Stimulated activated CD4-positive, alpha-beta T cell treated with anti-CD3 and anti-CD28 coated beads, Interleukin-15, amount 100 ng/mL, for 1 hour (primary cell): ENCODE measurements at regions not wholly inside any gene's neighbourhood (a gene's known extent, or its start where the extent isn't known, plus 50 kb on each side); places are given as distances from the start of the nearest gene placed in this dataset.

Experiments
- DNase-seq, 2 donors: peaks; one replicate each; pipeline ENCODE4 v3.0.0-alpha.2; 2020; ENCODE audit warnings: low read depth in 1 of 2, low spot score in 1 of 2

DNA sequence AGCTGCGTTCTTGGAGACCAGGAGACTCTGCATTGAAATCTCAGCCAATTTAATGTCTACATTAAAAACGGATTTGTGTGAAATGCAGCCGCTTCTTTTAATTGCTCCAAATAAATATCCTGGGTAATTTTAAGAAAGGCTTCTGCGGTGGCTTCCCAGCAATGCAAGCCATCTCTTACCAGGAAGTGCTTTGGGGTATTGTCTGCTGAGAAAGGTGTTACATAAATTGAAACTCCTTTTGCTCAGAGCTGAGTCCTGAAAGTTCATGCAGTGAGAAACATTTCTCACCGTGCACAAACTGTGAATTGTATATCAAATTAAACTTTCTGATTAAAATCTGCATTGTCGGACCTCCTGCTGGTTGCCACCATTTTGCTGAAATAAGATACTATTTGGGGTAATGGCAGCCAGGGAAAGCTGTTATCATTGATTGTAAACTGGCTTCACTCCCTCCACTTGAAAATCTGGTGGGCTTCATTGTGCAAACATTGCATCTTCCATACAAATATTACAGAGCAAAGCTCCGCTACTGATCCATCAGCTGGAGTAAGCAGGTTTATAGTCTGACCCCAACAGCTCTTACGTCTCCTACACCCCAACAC is 59.5 kb downstream of the ZIC5 start:
- no peak for DNase-seq

DNA sequence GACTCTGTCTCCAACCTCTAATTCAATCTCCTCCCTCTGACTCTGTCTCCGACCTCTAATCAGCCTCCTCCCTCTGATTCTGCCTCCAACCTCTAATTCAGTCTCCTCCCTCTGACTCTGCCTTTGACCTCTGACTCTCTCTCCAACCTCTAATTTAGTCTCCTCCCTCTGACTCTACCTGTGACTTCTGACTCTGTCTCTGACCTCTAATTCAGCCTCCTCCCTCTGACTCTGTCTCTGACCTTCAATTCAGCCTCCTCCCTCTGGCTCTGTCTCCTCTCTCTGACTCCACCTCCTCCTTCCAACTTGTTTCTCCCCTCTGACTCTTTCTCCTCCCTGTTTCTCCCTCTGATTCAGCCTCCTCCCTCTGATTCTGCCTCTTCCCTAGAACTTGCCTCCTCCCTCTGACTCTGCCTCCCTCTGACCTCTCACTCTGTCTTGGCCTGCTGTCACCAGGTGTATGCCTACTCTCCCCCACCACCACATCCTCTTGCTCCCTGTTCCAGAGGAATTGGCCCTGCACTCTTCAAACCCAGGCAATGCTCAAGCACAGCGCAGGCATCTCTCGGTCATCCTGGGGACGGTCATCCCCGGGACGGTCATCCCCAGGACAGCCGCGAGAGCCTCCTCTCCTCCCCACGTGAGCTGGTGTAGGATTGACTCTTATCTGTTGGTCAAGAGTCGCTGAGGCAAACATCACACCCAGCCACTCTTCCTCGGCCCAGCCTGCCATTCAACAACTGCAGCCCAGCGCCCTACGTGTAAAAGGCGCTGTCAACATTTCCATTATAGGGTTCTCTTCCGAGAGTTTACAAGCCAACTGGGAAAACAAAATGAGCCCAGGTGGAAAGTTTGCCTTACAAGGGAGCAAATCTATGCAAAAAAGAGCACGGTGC is 60.2 kb downstream of the ZIC5 start:
- DNase-seq, result no peak

DNA sequence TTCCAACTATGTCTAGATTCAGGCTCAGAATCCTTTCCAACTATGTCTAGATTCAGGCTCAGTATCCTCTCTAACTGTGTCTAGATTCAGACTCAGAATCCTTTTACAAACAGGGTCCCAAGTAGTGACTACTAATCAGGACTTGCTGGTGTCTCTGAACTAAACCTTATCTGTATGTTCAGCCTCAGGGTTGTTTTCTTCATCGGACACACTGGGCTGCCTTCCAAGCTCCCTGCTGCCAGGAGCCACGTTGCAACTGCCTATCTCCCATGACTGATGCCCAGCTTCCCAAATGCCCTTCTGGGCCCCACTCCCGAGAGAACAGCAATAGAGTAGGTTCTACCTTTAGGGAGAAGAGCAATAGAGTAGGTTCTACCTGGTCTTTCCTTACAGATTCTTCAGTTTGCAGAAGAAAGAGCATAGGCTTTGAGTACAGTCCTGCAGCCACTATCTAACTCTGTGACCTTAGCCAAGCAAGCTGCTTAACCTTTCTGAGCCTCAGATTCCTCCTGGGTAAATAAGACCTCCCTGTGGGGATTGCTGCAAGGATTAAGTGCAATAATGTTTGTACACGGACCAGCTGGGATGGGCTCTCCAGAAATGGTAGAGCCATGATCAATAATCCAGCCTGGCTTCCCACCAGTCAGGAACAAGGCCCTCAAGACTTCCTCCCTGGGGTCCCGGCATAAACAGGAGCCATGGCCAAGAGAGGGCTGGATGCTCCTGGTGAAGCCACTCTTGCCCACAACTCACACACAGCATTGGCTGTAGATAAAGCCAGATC is 61.5 kb downstream of the ZIC5 start:
- no peak for DNase-seq

DNA sequence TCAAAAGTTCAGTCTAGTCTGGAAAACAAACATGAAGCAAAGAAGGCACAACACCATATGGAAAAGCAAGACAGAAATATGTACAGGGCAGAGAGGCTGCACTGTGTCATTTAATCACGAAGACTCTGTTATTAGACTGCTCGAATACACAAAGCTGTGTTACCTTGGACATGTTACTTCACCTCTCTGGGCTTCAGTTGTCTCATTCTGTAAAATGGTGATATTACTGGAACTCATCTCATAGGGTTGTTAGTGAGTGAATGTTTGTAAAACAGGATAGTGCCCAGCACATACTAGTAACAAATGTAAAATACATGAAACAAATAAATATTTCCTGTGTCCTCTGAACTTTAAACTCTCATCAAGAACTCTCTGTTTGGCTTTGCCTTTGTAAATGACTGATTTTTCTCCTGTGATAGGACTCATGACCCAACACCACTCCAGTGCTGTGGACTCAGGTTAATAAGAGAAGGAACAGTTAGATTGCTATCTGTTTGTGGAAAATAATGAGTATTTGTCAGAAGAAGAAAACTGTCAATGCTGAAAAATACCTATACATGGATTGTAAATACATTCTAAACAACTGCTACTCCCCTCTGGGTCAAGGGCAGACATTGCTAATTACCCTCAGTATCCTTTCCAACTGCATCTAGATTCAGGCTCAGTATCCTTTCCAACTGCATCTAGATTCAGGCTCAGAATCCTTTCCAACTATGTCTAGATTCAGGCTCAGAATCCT is 62.3 kb downstream of the ZIC5 start:
- no peak for DNase-seq

DNA sequence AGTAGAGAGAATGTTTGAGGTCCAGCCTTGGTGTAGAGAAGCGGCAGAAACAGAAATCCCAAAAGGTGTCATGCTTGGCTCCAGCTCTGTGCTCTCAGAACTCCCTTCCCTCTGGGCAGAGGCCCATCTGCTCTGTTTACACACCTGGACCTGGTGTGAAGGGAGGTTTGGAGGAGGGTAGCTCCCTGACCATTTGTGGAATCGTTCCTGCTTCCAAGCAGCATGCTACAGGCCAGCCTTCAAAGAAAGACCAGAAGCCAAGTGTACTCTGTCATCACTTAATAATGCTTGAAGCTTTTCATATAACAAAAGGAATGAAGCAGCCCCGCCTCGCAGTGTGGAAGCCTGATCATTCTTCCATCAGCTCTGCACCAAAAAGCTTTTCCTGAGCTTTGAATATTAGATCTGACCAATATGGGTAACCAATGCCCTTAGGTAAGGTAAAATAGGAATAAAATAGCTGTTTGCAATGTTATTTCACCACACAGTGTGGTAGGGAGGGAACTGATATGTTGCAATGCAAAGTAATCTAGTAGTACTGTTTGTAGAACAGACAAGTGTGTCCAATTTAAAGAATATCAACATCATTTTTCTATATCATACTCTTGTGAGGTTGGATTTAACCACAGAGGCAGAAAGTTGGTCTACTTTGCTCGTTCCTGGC is 63.3 kb downstream of the ZIC5 start:
- no peak for DNase-seq

DNA sequence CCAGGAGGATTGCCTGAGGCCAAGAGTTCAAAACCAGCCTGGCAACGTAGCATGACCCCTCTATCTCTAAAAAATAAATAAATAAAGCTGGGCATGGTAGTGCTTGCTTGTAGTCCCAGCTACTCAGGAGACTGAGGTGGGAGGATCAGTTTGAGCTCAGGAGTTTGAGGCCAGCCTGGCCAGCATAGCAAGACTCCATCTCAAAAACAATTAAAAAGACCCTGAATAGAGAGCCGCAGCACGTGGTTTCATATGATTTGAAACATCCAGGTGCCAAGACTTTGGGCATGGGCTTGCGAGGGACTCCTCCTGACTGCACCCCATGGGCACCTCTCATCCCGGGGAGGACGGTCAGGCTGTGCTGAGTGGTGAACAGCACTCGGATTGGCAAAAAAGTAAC is 63.9 kb downstream of the ZIC5 start:
- DNase-seq, result no peak

DNA sequence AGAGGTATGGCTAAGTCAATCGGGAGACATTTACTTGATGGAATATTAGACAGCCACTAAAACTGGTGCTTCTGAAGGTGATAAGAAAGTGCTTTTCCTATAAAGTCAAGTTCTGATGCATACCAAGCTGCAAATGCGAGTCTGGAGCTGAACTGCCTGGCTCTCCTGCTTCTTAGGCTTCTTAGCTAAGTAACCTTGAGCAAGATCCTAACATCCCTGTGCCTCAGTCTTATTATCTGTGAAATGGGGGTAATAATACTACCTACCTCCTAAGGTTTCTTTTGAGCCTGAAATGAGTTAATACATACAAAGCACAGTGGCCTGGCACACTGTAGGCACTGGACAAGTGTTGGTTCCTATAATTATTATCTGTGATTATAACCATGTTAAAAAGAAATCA is 64.5 kb downstream of the ZIC5 start:
- DNase-seq, result no peak

DNA sequence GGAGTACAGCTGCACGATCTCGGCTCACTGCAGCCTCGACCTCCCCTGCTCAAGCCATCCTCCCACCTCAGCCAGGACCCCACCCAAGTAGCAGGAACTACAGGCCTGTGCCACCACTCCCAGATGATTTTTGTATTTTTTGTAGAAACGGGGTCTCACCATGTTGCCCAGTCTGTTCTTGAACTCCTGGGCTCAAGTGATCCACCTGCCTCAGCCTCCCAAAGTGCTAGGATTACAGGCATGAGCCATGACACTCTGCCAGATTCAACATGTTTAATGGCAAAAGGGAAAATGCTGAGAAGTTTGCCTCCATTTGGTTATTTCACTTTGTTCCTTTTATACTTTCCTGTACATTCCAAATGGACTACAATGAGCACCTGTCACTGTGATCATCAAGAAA is 65.8 kb downstream of the ZIC5 start:
- no peak for DNase-seq

DNA sequence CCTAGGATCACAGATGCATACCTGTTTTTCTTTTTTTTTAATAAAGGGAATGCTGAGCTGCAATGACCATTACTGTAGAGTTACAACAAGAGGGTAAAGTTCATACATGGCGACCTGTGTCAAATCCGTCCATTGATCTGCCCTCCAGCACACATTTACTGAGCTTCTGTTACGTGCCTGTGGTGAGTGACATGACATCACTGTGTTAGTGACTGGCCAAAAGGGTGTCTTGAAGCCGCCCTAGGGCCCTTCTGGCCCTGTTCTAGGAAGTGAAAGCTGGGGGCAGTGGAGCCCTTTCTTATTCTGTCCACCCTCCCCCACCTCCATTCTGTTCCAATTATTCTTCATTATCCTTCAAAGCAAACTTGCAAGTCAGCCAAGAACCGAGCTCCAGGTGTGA is 66.3 kb downstream of the ZIC5 start:
- no peak for DNase-seq

DNA sequence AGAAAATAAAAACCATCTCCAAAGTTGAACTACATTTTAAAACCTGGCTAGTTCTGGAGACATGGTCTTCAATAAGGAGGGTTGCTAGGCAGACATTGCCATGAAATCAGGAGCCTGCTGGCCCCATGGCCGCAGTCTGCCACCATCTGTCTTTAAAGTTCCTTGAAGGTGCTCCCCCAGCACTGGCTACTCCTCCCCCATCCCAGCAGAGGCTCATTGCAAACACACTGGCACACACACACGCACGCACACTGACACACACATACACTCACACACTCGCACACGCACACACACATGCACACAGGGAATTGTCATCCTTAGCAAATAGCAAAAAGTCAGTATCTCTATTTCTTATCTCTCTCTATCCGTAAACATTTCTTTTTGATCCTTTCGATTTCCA is 68.4 kb downstream of the ZIC5 start:
- no peak for DNase-seq

DNA sequence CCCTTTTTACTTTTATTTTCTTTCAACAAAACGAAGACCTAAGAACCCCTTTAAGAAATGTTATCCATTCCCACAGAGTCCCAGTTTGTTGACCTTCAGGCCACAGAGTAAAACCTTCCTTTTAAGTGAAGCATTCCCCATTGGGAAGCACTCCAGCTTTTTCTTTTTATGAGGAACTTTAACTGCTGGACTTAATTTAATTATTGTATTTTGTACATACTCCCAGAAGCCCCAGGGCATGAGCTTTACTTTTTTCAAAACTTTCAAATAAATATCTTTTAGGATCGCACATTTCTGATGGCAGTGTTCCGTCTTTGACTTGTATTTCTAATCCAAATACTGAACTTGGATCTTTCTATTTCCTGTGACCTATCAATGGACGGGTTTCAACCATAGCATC is 68.9 kb downstream of the ZIC5 start:
- no peak for DNase-seq

DNA sequence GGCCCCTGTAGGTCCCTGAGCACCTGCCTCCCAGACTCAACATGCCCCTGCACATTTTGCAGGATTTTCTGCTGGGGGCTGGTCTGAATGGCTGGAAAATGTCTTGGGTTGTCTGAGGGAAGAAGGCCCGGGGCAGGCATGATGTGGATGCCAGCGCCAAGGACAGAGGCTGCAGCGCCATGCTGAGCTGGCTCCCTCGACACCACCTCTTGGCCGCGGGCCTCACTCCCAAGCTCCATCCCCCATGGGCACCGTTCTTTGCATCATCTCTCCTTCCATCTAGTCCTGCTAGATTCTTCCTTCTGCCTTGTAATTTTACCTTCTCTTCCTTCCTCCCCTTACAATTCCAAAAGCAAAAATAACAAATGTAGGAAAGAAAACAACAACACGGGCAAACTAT is 70.6 kb downstream of the ZIC5 start:
- DNase-seq, result no peak

DNA sequence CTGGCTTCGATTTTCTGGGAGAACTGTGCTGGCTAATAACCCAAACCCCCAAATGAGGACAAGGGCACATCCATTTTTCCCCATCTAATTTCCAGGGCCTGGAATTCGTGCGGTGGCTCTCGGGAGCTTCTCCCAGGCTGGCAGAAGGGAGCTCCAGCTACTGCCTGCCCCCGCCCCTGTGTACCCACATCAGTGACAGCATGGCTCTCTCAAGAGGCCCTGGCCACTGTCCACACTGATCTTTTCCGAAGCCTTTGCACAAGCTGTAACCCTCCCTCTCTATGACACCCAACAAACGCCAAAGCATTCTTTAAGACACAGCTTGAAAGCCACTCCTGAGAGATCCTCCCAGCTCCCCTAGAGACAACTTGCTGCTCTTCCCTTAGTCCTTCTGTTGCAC is 73.1 kb downstream of the ZIC5 start:
- DNase-seq, result no peak

DNA sequence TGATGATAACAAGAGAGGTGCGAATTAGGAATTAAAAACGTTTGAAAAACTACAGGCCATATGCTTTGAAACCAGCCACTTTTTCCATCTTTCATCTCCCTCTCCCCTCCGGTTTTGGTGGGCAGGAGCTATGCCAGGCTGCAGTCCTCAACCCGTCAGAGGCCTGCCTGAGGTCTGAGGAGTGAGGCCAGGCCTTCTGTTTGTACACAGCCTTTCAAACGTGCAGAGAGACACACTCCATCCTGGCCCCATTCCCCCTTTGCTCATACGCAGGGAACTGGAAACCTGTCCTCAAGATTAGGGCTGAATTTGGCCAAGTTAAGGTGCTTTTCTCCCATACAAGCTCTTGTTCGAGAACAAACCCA is 74.5 kb downstream of the ZIC5 start:
- DNase-seq, result no peak

DNA sequence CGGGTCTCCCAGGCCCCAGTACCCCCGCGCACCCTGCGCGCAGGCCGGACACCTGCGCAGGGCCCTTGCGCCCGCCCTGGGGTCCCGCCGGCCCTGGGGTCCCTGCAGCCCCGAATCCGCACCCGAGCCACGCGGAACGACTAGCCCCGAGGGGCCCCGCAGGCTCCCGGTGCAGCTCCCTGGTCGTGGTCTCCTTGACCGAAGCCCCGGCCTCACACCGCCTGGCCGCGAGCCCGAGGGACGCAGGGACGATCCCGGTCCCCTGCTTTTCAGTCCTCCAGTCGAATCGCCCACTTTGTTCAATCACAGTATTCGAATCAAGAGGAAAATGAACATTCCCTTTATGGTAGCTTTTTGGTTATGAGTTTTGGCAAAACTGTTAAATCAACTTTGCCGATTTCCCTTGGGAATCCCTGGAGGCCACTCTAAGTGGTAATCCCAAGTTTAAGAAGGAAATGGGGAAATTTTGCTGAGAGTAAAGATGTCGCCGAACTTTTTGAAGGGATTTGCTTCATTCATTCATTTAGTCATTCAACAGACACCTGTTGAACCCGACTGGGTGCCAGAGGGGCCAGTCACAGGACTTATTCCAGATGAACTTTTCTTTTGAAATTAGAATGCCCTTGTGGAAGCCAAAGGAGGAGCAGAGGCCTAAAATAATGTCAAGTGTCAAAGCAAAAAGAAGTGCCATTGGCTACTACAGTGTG is 75.0 kb downstream of the ZIC5 start:
- DNase-seq, result no peak

DNA sequence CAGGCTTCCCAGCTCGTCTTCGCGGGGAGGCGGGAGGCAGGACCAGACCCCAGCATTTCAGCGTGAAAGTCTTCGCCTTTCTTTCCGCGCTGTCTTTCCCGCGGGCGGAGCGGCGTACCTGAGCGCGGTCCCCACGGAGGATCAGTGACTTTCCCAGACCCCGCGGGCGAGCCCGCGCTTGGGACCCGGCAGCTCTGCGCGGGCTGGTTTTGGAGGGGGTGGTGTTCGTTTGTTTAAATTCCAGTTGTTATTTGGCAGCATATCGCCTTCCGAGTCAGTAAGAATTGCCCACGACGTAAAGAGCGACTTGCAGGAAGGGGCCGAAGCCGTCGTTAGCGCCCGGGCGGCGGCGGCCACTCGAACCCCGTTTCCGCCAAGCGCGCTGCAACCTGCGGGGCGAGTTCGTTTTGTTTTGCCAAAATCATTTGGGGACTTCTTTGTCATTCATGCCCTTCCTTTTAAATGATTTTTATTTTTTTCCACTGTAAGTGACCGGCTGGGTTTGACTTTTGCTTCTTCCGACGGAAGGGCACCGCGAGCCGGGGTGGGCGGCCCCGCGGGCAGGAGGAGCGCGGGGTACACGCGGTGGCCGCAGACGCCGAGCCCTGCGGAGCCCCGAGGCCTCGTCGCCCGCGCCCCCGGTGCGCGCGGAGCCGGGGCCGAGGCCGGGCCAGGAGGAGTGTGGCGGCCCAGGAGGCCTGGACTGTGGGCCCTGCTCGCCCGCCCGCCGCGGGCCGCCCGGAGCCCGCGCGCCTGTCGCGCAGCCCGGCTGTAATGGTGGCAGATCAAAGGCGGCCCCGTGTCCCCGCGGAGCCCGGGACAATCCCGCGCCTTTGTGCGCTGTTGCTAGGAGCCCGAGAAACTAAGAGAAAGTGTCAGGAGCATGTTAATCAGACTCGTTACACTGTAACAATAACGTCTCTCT is 75.9 kb downstream of the ZIC5 start:
- DNase-seq, result no peak

DNA sequence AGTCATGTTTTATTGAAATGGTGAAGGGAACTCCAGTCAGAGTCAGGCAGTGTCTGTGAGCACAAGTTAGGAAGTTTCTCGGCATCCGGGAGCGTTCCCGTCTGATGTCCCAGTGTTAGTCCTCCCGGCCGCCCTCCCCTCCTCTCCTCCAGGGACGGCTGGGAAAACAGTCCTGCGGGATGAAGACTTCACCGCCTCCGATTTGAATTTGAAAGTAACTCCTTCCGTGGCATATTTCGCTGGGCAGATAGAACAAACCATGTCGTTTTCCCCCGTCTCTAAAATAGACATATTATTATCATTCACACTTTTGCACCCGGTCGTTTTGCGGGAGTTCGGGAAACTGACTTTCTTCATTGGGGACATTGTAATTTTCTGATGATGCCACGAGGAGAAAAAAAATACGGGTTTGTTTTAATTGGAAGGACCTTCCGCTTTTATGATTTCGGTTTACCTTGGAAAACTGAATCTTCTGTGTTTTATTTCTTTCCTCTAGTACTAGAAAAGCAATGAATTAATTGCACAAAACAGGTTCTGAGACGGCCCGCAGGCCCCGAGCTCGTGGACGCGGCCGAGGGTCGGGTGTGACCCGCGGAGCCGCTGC is 76.6 kb downstream of the ZIC5 start:
- DNase-seq, result no peak

DNA sequence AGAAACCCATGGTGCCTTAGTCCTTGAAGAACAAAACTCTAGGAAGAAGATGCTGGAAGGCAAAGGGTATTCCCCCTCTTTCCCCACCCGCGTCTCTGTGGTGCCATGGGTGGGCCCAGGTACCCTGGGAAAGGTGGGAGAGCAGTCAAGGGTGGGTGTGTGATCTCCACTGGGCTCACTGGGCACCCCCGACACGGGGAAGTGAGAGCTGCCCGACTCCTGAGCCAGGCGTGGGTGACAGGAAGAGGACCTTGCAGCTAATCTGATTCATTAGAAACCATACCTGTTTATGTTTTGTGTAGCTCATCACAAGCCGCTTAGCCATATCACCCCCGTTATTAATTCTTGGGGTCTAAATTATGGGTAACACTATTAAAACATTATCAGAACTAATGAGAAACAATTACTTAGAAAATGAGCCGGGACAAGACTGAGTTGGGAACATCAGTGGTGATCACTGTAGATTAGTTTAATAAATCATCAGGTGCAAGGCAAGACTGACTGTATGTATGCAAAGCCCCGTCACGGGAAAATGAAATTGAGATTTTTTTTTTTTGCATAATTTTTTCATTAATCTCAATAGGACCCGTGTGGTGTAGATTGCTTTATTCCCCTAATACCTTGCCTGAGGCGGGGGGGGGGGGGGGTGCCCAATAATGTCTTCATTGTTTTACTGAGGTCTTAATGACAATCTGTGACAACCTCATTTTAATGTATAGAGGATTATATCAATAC is 77.3 kb downstream of the ZIC5 start:
- DNase-seq, result no peak
